ENCODE measurements at regions not wholly inside any gene's neighbourhood (a gene's known extent, or its start where the extent isn't known, plus 50 kb on each side); places are given as distances from the start of the nearest gene placed in this dataset.

- H3K27me3 ChIP-seq (ENCODE audit: control insufficient read depth, insufficient read depth, low read length), result no peaks in the 10 kb centered on the region
- no peaks in the 10 kb centered on the region for H3K9me3 ChIP-seq (ENCODE audit: control insufficient read depth, insufficient read depth, low read depth, low read length)
- no peaks in the 10 kb centered on the region for H3K36me3 ChIP-seq (ENCODE audit: control insufficient read depth, insufficient read depth, low read length)
- no peak overlapping the region for H3K9ac ChIP-seq (ENCODE audit: low read length)
- no peak overlapping the region for H3K27ac ChIP-seq (ENCODE audit: low read depth, low read length)
- peaks cover 14% of the 10 kb centered on the region; the same call in 1 of the 2 replicates for H3K4me1 ChIP-seq (ENCODE audit: control insufficient read depth, insufficient read depth, low read length)
- H3K4me3 ChIP-seq (ENCODE audit: low read depth, low read length), result no peak overlapping the region
These were observed 1022.3 kb upstream of the WWC1 start for GRCh38 chr5:167269146-167269545.

GRCh38 chr5:167271081-167271480 lies 1020.4 kb upstream of the WWC1 start:
- Histone ChIP-seq H3K4me1 (ENCODE audit: control insufficient read depth, insufficient read depth, low read length) (peaks cover 14% of the 10 kb centered on the region; the same call in 1 of the 2 replicates), H3K27ac (ENCODE audit: low read depth, low read length) (no peak overlapping the region), H3K27me3 (ENCODE audit: control insufficient read depth, insufficient read depth, low read length) (no peaks in the 10 kb centered on the region), H3K36me3 (ENCODE audit: control insufficient read depth, insufficient read depth, low read length) (no peaks in the 10 kb centered on the region), H3K9ac (ENCODE audit: low read length) (no peak overlapping the region), H3K4me3 (ENCODE audit: low read depth, low read length) (no peak overlapping the region), H3K9me3 (ENCODE audit: control insufficient read depth, insufficient read depth, low read depth, low read length) (no peaks in the 10 kb centered on the region)

- no peaks in the 10 kb centered on the region for H3K9me3 ChIP-seq (ENCODE audit: control insufficient read depth, insufficient read depth, low read depth, low read length)
- no peak overlapping the region for H3K4me3 ChIP-seq (ENCODE audit: low read depth, low read length)
- H3K4me1 ChIP-seq (ENCODE audit: control insufficient read depth, insufficient read depth, low read length), result peaks cover 14% of the 10 kb centered on the region; the same call in 1 of the 2 replicates
- H3K36me3 ChIP-seq (ENCODE audit: control insufficient read depth, insufficient read depth, low read length), result no peaks in the 10 kb centered on the region
- H3K9ac ChIP-seq (ENCODE audit: low read length), result no peak overlapping the region
- no peak overlapping the region for H3K27ac ChIP-seq (ENCODE audit: low read depth, low read length)
- no peaks in the 10 kb centered on the region for H3K27me3 ChIP-seq (ENCODE audit: control insufficient read depth, insufficient read depth, low read length)
These were observed 1019.9 kb upstream of the WWC1 start for GRCh38 chr5:167271511-167271910.

- no peaks in the 10 kb centered on the region for H3K9me3 ChIP-seq (ENCODE audit: control insufficient read depth, insufficient read depth, low read depth, low read length)
- H3K4me3 ChIP-seq (ENCODE audit: low read depth, low read length), result no peak overlapping the region
- no peak overlapping the region for H3K9ac ChIP-seq (ENCODE audit: low read length)
- no peak overlapping the region for H3K27ac ChIP-seq (ENCODE audit: low read depth, low read length)
- no peaks in the 10 kb centered on the region for H3K4me1 ChIP-seq (ENCODE audit: control insufficient read depth, insufficient read depth, low read length)
- H3K36me3 ChIP-seq (ENCODE audit: control insufficient read depth, insufficient read depth, low read length), result no peaks in the 10 kb centered on the region; the same call in 1 of the 2 replicates
- H3K27me3 ChIP-seq (ENCODE audit: control insufficient read depth, insufficient read depth, low read length), result no peaks in the 10 kb centered on the region
These were observed 1011.3 kb upstream of the WWC1 start for GRCh38 chr5:167280111-167280510.

- no peaks in the 10 kb centered on the region for H3K4me1 ChIP-seq (ENCODE audit: control insufficient read depth, insufficient read depth, low read length)
- no peaks in the 10 kb centered on the region for H3K9me3 ChIP-seq (ENCODE audit: control insufficient read depth, insufficient read depth, low read depth, low read length)
- no peak overlapping the region for H3K9ac ChIP-seq (ENCODE audit: low read length)
- H3K36me3 ChIP-seq (ENCODE audit: control insufficient read depth, insufficient read depth, low read length), result no peaks in the 10 kb centered on the region; the same call in 1 of the 2 replicates
- no peak overlapping the region for H3K27ac ChIP-seq (ENCODE audit: low read depth, low read length)
- H3K4me3 ChIP-seq (ENCODE audit: low read depth, low read length), result no peak overlapping the region
- no peaks in the 10 kb centered on the region for H3K27me3 ChIP-seq (ENCODE audit: control insufficient read depth, insufficient read depth, low read length)
These were observed 1009.5 kb upstream of the WWC1 start for GRCh38 chr5:167281925-167282324.

GRCh38 chr5:167283691-167284090 lies 1007.8 kb upstream of the WWC1 start:
- Histone ChIP-seq H3K36me3 (ENCODE audit: control insufficient read depth, insufficient read depth, low read length) (no peaks in the 10 kb centered on the region; the same call in 1 of the 2 replicates), H3K4me3 (ENCODE audit: low read depth, low read length) (no peak overlapping the region), H3K27ac (ENCODE audit: low read depth, low read length) (no peak overlapping the region), H3K4me1 (ENCODE audit: control insufficient read depth, insufficient read depth, low read length) (no peaks in the 10 kb centered on the region), H3K9ac (ENCODE audit: low read length) (no peak overlapping the region), H3K27me3 (ENCODE audit: control insufficient read depth, insufficient read depth, low read length) (no peaks in the 10 kb centered on the region), H3K9me3 (ENCODE audit: control insufficient read depth, insufficient read depth, low read depth, low read length) (no peaks in the 10 kb centered on the region)

GRCh38 chr5:167284222-167284890 lies 1007.1 kb upstream of the WWC1 start:
- Histone ChIP-seq H3K4me3 (ENCODE audit: low read depth, low read length) (no peak overlapping the region), H3K9me3 (ENCODE audit: control insufficient read depth, insufficient read depth, low read depth, low read length) (no peaks in the 10 kb centered on the region), H3K9ac (ENCODE audit: low read length) (no peak overlapping the region), H3K27me3 (ENCODE audit: control insufficient read depth, insufficient read depth, low read length) (no peaks in the 10 kb centered on the region), H3K27ac (ENCODE audit: low read depth, low read length) (no peak overlapping the region), H3K36me3 (ENCODE audit: control insufficient read depth, insufficient read depth, low read length) (no peaks in the 10 kb centered on the region; the same call in 1 of the 2 replicates), H3K4me1 (ENCODE audit: control insufficient read depth, insufficient read depth, low read length) (no peaks in the 10 kb centered on the region)

GRCh38 chr5:167285591-167285990 lies 1005.9 kb upstream of the WWC1 start:
- Histone ChIP-seq H3K27ac (ENCODE audit: low read depth, low read length) (no peak overlapping the region), H3K9ac (ENCODE audit: low read length) (no peak overlapping the region), H3K36me3 (ENCODE audit: control insufficient read depth, insufficient read depth, low read length) (no peaks in the 10 kb centered on the region; the same call in 1 of the 2 replicates), H3K9me3 (ENCODE audit: control insufficient read depth, insufficient read depth, low read depth, low read length) (no peaks in the 10 kb centered on the region), H3K27me3 (ENCODE audit: control insufficient read depth, insufficient read depth, low read length) (no peaks in the 10 kb centered on the region), H3K4me1 (ENCODE audit: control insufficient read depth, insufficient read depth, low read length) (no peaks in the 10 kb centered on the region), H3K4me3 (ENCODE audit: low read depth, low read length) (no peak overlapping the region)

GRCh38 chr5:167286891-167287290 lies 1004.6 kb upstream of the WWC1 start:
- Histone ChIP-seq H3K36me3 (ENCODE audit: control insufficient read depth, insufficient read depth, low read length) (peaks cover 4% of the 10 kb centered on the region; the same call in 1 of the 2 replicates), H3K4me1 (ENCODE audit: control insufficient read depth, insufficient read depth, low read length) (no peaks in the 10 kb centered on the region), H3K9ac (ENCODE audit: low read length) (no peak overlapping the region), H3K27me3 (ENCODE audit: control insufficient read depth, insufficient read depth, low read length) (no peaks in the 10 kb centered on the region), H3K9me3 (ENCODE audit: control insufficient read depth, insufficient read depth, low read depth, low read length) (peaks cover 5% of the 10 kb centered on the region), H3K27ac (ENCODE audit: low read depth, low read length) (no peak overlapping the region), H3K4me3 (ENCODE audit: low read depth, low read length) (no peak overlapping the region)

- H3K27me3 ChIP-seq (ENCODE audit: control insufficient read depth, insufficient read depth, low read length), result no peaks in the 10 kb centered on the region
- H3K27ac ChIP-seq (ENCODE audit: low read depth, low read length), result no peak overlapping the region
- H3K9me3 ChIP-seq (ENCODE audit: control insufficient read depth, insufficient read depth, low read depth, low read length), result peaks cover 13% of the 10 kb centered on the region
- no peak overlapping the region for H3K9ac ChIP-seq (ENCODE audit: low read length)
- peaks cover 17% of the 10 kb centered on the region; the same call in 1 of the 2 replicates for H3K36me3 ChIP-seq (ENCODE audit: control insufficient read depth, insufficient read depth, low read length)
- H3K4me1 ChIP-seq (ENCODE audit: control insufficient read depth, insufficient read depth, low read length), result peaks cover 18% of the 10 kb centered on the region
- H3K4me3 ChIP-seq (ENCODE audit: low read depth, low read length), result no peak overlapping the region
These were observed 1001.0 kb upstream of the WWC1 start for GRCh38 chr5:167290478-167290877.

GRCh38 chr5:167294882-167295680 lies 996.4 kb upstream of the WWC1 start:
- H3K4me3 ChIP-seq (ENCODE audit: low read depth, low read length), result peak overlapping the region; percentile 36; the same call in 1 of the 2 replicates

More at GRCh38 chr5:167294882-167295680, 996.4 kb upstream of the WWC1 start:
- Histone ChIP-seq H3K9ac (ENCODE audit: low read length) (peak overlapping the region; percentile 86), H3K27me3 (ENCODE audit: control insufficient read depth, insufficient read depth, low read length) (no peaks in the 10 kb centered on the region), H3K27ac (ENCODE audit: low read depth, low read length) (peak overlapping the region; percentile 95), H3K36me3 (ENCODE audit: control insufficient read depth, insufficient read depth, low read length) (peaks cover 21% of the 10 kb centered on the region; the same call in 1 of the 2 replicates), H3K4me1 (ENCODE audit: control insufficient read depth, insufficient read depth, low read length) (peaks cover 32% of the 10 kb centered on the region), H3K9me3 (ENCODE audit: control insufficient read depth, insufficient read depth, low read depth, low read length) (peaks cover 13% of the 10 kb centered on the region)
